HepG2 (cell line): ENCODE measurements at regions not wholly inside any gene's neighbourhood (a gene's known extent, or its start where the extent isn't known, plus 50 kb on each side); places are given as distances from the start of the nearest gene placed in this dataset.

ENCODE experiments used
- ATAC-seq: fragments of 200-7000 bp; cut with Tn5 transposase; 3 replicates; pipeline ENCODE4 v1.9.1; 2020; ENCODE audit warnings: mild to moderate bottlenecking, moderate library complexity
- BruUV-seq: library from RNA; stranded (reverse); fragments of 400-500 nt; replicated peaks from 2 replicates; lab custom pipeline; 2021; lab: Mats Ljungman, UMichigan
- CTCF ChIA-PET: fragments of 300-600 bp; formaldehyde crosslinking; extraction: SDS; loops from one replicate; lab custom pipeline; 2021; ENCODE audit warnings: low total read pairs, inconsistent platforms, low intra/inter-chr PET ratio; lab: Yijun Ruan, JAX
- POLR2A ChIA-PET: fragments of 350-600 bp; sonication (Branson Sonifier 250); formaldehyde crosslinking; loops from one replicate; lab custom pipeline; 2020; ENCODE audit warnings: antibody characterized with exemption, inconsistent platforms; lab: Yijun Ruan, JAX
- DNase-seq: peaks from one replicate; pipeline ENCODE4 v3.0.0-alpha.2; 2015; ENCODE audit warnings: low spot score
- FAIRE-seq: peaks from 3 replicates; lab custom pipeline; 2011; peaks lifted over from hg19 to GRCh38; lab: Jason Lieb, UNC
- H2AFZ ChIP-seq: one replicate; pipeline ENCODE4 v1.6.1; 2011; ENCODE audit warnings: low read length, inconsistent platforms
- H3K27ac ChIP-seq: fragments of 300-600 bp; 3 replicates; pipeline ENCODE4 v1.8.0; 2011; ENCODE audit warnings: mixed run types, mild to moderate bottlenecking, mixed read lengths, low read length, inconsistent platforms; ENCODE audit not compliant: insufficient read depth; ENCODE audit errors: extremely low read length
- H3K27me3 ChIP-seq, 2 experiments: fragments of 200-600 bp in 1 of 2; 2 replicates in 1 of 2; 3 replicates in 1 of 2; pipeline versions ENCODE4 v1.6.0 to v1.8.0; 2011; ENCODE audit warnings: low read length in 2 of 2, mild to moderate bottlenecking in 2 of 2, moderate library complexity in 2 of 2, inconsistent platforms in 1 of 2; ENCODE audit not compliant: insufficient read depth in 2 of 2, control insufficient read depth in 1 of 2
- H3K36me3 ChIP-seq, 2 experiments: fragments of 200-600 bp in 1 of 2; replicated peaks in 1 of 2; 2 replicates in 1 of 2; 3 replicates in 1 of 2; pipeline versions ENCODE4 v1.5.1 to v1.8.0; 2011; ENCODE audit warnings: low read length in 2 of 2, inconsistent platforms in 1 of 2; ENCODE audit not compliant: insufficient read depth in 2 of 2, control insufficient read depth in 1 of 2
- H3K4me1 ChIP-seq: 2 replicates; pipeline ENCODE4 v1.5.1; 2012; ENCODE audit warnings: low read length, inconsistent platforms; ENCODE audit not compliant: insufficient read depth
- H3K4me2 ChIP-seq: 2 replicates; pipeline ENCODE4 v1.6.0; 2011; ENCODE audit warnings: low read depth, low read length, inconsistent platforms
- H3K4me3 ChIP-seq, 3 experiments: fragments of 200-600 bp in 1 of 3; sonication (generic), shearing (Covaris generic) in 1 of 3; replicated peaks in 1 of 3; 2 replicates each; pipeline ENCODE4 v1.5.1; 2011 to 2016; ENCODE audit warnings: low read length in 3 of 3, inconsistent platforms in 2 of 3, low read depth in 2 of 3, mild to moderate bottlenecking in 2 of 3, control low read depth in 1 of 3, mixed read lengths in 1 of 3; ENCODE audit not compliant: insufficient read depth in 1 of 3
- H3K79me2 ChIP-seq: one replicate; pipeline ENCODE4 v1.6.1; 2011; ENCODE audit warnings: low read length, inconsistent platforms; ENCODE audit not compliant: insufficient read depth
- H3K9ac ChIP-seq: 2 replicates; pipeline ENCODE4 v1.6.0; 2011; ENCODE audit warnings: mild to moderate bottlenecking, low read depth, low read length, inconsistent platforms; ENCODE audit not compliant: insufficient read depth
- H3K9me3 ChIP-seq: 2 replicates; pipeline ENCODE4 v1.5.1; 2012; ENCODE audit warnings: mild to moderate bottlenecking, low read length
- H4K20me1 ChIP-seq: 2 replicates; pipeline ENCODE4 v1.6.0; 2011; ENCODE audit warnings: inconsistent platforms, mild to moderate bottlenecking, low read length, moderate library complexity; ENCODE audit not compliant: insufficient read depth
- CAMTA2 ChIP-seq: sonication (generic); formaldehyde crosslinking; IDR thresholded peaks from 2 replicates; pipeline ENCODE4 v1.4.0; 2020; ENCODE audit warnings: mild to moderate bottlenecking, missing genetic modification reagents, borderline replicate concordance
- NRL ChIP-seq: sonication (generic); formaldehyde crosslinking; IDR thresholded peaks from 2 replicates; pipeline ENCODE4 v1.5.0; 2020; ENCODE audit warnings: missing genetic modification reagents, mild to moderate bottlenecking, moderate library complexity, borderline replicate concordance
- U2AF2 ChIP-seq: fragments of 200-400 bp; formaldehyde crosslinking; IDR thresholded peaks from 2 replicates; pipeline ENCODE4 v1.6.1; 2017; ENCODE audit warnings: low read depth, mild to moderate bottlenecking, low read length
- ZNF550 ChIP-seq: sonication (generic); formaldehyde crosslinking; IDR thresholded peaks from 2 replicates; pipeline ENCODE4 v1.4.0; 2020; ENCODE audit warnings: mild to moderate bottlenecking, missing genetic modification reagents, borderline replicate concordance
- ZNF556 ChIP-seq: sonication (generic); formaldehyde crosslinking; IDR thresholded peaks from 2 replicates; pipeline ENCODE4 v1.4.0; 2020; ENCODE audit warnings: mild to moderate bottlenecking, missing genetic modification reagents, borderline replicate concordance
- ZNF615 ChIP-seq: sonication (generic); formaldehyde crosslinking; IDR thresholded peaks from 2 replicates; pipeline ENCODE4 v1.5.0; 2020; ENCODE audit warnings: mild to moderate bottlenecking, missing genetic modification reagents, borderline replicate concordance
- WGBS: methylation state at CpG from one replicate; pipeline ENCODE4 v1.1.6; 2017; ENCODE audit warnings: low lambda C conversion rate; 5-methylcytosine and 5-hydroxymethylcytosine counted together
- in situ Hi-C: cut with HindIII; loops from 2 replicates; pipeline ENCODE4 v1.10.0; 2017; ENCODE audit warnings: low pct_unique_long_range_greater_than_20kb; ENCODE audit not compliant: extremely low pct_ligation_motif_present
- intact Hi-C: fragments of 100-400 bp; cut with micrococcal nuclease; formaldehyde crosslinking; loops from one replicate; pipeline ENCODE4 v1.10.0; 2022; ENCODE audit not compliant: unreplicated experiment
- TF ChIP-seq, protein P1 (sequence below): IDR thresholded peaks from 2 replicates; pipeline ENCODE4 v1.4.0; 2020; ENCODE audit warnings: mild to moderate bottlenecking, missing genetic modification reagents

DNA sequence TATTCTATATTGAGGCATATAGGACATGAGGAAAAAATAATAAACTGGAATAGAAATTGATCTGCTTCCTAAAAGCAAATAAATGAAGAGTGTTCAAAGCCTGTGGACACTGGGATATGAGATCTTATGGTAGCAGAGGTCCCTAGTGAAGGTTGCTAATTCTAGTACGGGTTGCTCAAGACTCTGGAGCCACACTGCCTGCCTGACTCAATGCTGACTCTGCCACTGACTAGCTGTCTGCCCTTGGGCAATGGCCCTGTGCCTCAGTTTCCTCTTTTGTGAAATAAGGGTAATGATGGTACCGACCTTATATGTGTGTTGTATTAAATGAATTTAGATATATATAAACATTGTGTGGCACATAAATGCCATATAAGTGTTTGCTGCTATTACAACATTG lies 59.0 kb upstream of the C1orf53 start:
- H2AFZ ChIP-seq: no peak overlapping the region
- intact Hi-C loops: no loop called here
- TF ChIP-seq ZNF556: no peak
- no peak for TF ChIP-seq CAMTA2 (CRISPR knock-in tag)
- TF ChIP-seq ZNF615: no peak
- TF ChIP-seq NRL (CRISPR knock-in tag): no peak
- no peak for TF ChIP-seq ZNF550 (CRISPR knock-in tag)
- no peak for TF ChIP-seq U2AF2
- TF ChIP-seq, protein P1, sequence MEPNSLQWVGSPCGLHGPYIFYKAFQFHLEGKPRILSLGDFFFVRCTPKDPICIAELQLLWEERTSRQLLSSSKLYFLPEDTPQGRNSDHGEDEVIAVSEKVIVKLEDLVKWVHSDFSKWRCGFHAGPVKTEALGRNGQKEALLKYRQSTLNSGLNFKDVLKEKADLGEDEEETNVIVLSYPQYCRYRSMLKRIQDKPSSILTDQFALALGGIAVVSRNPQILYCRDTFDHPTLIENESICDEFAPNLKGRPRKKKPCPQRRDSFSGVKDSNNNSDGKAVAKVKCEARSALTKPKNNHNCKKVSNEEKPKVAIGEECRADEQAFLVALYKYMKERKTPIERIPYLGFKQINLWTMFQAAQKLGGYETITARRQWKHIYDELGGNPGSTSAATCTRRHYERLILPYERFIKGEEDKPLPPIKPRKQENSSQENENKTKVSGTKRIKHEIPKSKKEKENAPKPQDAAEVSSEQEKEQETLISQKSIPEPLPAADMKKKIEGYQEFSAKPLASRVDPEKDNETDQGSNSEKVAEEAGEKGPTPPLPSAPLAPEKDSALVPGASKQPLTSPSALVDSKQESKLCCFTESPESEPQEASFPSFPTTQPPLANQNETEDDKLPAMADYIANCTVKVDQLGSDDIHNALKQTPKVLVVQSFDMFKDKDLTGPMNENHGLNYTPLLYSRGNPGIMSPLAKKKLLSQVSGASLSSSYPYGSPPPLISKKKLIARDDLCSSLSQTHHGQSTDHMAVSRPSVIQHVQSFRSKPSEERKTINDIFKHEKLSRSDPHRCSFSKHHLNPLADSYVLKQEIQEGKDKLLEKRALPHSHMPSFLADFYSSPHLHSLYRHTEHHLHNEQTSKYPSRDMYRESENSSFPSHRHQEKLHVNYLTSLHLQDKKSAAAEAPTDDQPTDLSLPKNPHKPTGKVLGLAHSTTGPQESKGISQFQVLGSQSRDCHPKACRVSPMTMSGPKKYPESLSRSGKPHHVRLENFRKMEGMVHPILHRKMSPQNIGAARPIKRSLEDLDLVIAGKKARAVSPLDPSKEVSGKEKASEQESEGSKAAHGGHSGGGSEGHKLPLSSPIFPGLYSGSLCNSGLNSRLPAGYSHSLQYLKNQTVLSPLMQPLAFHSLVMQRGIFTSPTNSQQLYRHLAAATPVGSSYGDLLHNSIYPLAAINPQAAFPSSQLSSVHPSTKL (CRISPR knock-in tag): no peak
- TF ChIP-seq, all 625 proteins: peak for 0
- H4K20me1 ChIP-seq: no peaks in the 10 kb centered on the region
- no peak overlapping the region for H3K4me2 ChIP-seq
- no peaks in the 10 kb centered on the region for H3K79me2 ChIP-seq
- H3K9me3 ChIP-seq: no peaks in the 10 kb centered on the region
- ChIA-PET CTCF (no interaction called here), POLR2A (no interaction called here)
- in situ Hi-C loops: no loop called here
- H3K4me3 ChIP-seq: no peak overlapping the region
- no peak for DNase-seq
- peaks cover under 1% of the 10 kb centered on the region for H3K4me1 ChIP-seq
- no peaks in the 10 kb centered on the region for H3K36me3 ChIP-seq
- no peak for FAIRE-seq
- no peak overlapping the region for H3K9ac ChIP-seq
- H3K27me3 ChIP-seq: no peaks in the 10 kb centered on the region
- no peak overlapping the region for H3K27ac ChIP-seq
- 21% methylated on average over 2 of the region's 2 CpGs for WGBS
- no TSS peak for BruUV-seq
- no peak for ATAC-seq
